Ovary (tissue), 3 donors: ENCODE measurements at regions not wholly inside any gene's neighbourhood (a gene's known extent, or its start where the extent isn't known, plus 50 kb on each side); places are given as distances from the start of the nearest gene placed in this dataset.

Experiments
- POLR2A ChIP-seq: fragments of 450-650 bp; IDR thresholded peaks from one replicate; pipeline ENCODE4 v1.6.1; 2017; ENCODE audit warnings: antibody characterized with exemption, mild to moderate bottlenecking, moderate library complexity
- TF ChIP-seq, protein P1 (sequence below), 3 donors: fragments of 450-650 bp in 2 of 3; fragments of 200-600 bp in 1 of 3; IDR thresholded peaks; one replicate each; pipeline versions ENCODE4 v1.5.1 to v1.8.0; 2016 to 2022; ENCODE audit warnings: antibody characterized with exemption in 3 of 3, mild to moderate bottlenecking in 1 of 3
- donor health status: DM: no; HTN: no; CAD: no.

DNA sequence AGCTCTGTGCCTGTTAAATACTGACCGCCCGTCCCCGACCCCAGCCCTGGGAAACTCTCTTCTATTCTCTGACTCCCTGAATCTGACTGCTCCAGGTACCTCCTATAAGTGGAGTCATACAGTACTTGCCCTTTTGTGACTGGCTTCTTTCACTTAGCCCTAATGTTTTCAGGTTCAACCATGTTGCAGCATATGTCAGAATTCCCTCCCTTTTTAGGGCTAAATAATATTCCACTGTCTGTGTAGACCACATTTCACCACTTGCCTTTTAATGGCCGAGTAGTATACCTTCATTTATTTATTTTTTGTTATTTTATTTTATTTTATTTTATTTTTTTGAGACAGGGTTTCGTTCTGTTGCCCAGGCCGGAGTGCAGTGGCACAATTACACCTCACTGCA, 96.1 kb upstream of the SLC22A11 start:
- no peak for TF ChIP-seq POLR2A
- TF ChIP-seq, protein P1, sequence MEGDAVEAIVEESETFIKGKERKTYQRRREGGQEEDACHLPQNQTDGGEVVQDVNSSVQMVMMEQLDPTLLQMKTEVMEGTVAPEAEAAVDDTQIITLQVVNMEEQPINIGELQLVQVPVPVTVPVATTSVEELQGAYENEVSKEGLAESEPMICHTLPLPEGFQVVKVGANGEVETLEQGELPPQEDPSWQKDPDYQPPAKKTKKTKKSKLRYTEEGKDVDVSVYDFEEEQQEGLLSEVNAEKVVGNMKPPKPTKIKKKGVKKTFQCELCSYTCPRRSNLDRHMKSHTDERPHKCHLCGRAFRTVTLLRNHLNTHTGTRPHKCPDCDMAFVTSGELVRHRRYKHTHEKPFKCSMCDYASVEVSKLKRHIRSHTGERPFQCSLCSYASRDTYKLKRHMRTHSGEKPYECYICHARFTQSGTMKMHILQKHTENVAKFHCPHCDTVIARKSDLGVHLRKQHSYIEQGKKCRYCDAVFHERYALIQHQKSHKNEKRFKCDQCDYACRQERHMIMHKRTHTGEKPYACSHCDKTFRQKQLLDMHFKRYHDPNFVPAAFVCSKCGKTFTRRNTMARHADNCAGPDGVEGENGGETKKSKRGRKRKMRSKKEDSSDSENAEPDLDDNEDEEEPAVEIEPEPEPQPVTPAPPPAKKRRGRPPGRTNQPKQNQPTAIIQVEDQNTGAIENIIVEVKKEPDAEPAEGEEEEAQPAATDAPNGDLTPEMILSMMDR (IDR thresholded peaks at IDR 0.05) = no peak
